Fibroblast of mammary gland (primary cell): ENCODE measurements at regions not wholly inside any gene's neighbourhood (a gene's known extent, or its start where the extent isn't known, plus 50 kb on each side); places are given as distances from the start of the nearest gene placed in this dataset.

ENCODE experiments used
- DNase-seq: peaks from one replicate; pipeline ENCODE4 v3.0.0-alpha.2; 2010; ENCODE audit warnings: low read depth
- H3K4me3 ChIP-seq: 2 replicates; pipeline ENCODE4 v1.5.1; 2011; ENCODE audit warnings: low read depth, mild to moderate bottlenecking, low read length, moderate library complexity; ENCODE audit not compliant: control insufficient read depth
- TF ChIP-seq, protein P1 (sequence below): conservative IDR thresholded peaks from 2 replicates; pipeline ENCODE4 v1.5.1; 2011; ENCODE audit warnings: low read depth, low read length, inconsistent platforms; ENCODE audit not compliant: control insufficient read depth, insufficient read depth

DNA sequence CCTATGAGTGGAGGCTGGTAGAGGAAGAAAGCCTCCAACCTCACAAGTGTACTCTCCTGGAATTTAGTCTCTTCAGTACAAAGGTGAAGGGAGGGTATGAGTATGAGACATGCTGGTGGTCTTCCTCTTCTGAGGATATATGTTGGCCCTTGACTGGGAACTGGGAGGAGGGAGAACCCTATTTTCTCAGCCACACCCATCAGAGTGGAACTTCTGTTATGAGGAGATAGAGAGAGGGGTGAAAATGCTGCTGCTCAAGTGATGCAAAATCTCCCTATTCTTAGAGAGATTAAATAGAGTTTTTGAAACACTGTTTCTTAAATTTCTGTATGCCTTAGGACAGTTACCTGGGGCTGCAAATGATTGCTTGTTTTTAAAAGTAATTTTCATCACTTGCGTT is 203.4 kb upstream of the PRR16 start:
- H3K4me3 ChIP-seq, result no peak overlapping the region
- DNase-seq, result no peak
- TF ChIP-seq, protein P1, sequence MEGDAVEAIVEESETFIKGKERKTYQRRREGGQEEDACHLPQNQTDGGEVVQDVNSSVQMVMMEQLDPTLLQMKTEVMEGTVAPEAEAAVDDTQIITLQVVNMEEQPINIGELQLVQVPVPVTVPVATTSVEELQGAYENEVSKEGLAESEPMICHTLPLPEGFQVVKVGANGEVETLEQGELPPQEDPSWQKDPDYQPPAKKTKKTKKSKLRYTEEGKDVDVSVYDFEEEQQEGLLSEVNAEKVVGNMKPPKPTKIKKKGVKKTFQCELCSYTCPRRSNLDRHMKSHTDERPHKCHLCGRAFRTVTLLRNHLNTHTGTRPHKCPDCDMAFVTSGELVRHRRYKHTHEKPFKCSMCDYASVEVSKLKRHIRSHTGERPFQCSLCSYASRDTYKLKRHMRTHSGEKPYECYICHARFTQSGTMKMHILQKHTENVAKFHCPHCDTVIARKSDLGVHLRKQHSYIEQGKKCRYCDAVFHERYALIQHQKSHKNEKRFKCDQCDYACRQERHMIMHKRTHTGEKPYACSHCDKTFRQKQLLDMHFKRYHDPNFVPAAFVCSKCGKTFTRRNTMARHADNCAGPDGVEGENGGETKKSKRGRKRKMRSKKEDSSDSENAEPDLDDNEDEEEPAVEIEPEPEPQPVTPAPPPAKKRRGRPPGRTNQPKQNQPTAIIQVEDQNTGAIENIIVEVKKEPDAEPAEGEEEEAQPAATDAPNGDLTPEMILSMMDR, result no peak

DNA sequence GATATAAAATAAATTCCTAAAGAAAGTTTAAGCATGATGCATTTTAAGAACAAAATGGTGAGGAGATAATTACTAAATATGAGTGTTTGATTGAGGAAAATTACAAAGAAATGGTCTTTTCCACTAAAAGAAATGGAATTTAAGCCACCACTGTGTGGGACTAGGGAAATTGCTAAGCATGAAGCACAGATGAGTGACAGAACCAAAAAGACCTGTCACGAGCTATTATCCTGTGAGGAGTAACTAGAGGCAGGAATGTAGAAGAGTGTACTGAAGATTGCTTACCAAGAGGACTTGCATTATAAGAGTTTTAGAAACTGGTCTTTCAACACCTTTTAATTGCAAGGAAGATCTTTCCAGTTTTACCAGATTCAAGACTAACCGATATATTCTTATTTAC is 193.6 kb upstream of the PRR16 start:
- no peak for DNase-seq
- no peak overlapping the region for H3K4me3 ChIP-seq
- TF ChIP-seq, protein P1, result no peak

DNA sequence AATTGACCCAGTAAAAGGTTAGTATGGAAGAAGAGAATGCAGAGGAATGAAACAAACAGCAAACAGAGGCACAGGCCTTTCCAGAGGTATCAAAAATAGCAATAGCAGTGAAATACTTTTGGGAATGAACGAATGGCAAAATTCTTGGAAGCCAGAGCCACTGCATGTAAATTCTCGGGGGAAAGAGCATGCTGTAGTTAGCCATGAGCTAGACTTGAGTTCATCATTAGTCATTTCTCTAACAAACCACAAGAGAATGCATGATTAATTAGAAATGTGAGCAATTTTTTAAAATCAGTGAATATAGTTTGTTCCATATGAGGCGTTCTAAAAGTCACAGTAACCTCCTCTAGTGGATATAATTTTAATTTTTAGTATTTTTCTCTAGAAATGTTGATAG is 170.3 kb upstream of the PRR16 start:
- H3K4me3 ChIP-seq, result no peak overlapping the region
- TF ChIP-seq, protein P1, result no peak
- DNase-seq, result peak; percentile 95

DNA sequence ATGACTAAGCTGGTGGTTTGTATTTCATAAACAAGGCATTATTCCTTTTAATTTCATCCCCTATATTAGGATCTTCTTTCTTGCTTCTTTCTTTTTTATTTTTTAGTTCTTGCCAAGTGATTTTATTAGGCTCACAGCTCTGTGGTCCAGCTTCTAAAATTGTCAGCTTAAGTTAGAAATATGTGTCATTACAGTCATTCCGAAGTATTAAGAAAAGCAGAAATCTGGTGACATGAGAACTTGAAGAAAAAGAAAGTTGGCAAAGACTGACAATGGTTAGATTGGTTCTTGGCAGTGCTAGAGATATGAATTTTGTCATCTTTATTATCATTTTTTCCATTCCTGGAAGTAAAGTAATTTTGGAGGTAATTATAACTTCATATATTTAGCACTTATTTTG is 166.5 kb upstream of the PRR16 start:
- DNase-seq, result peak; percentile 38
- TF ChIP-seq, protein P1, result no peak
- no peak overlapping the region for H3K4me3 ChIP-seq

DNA sequence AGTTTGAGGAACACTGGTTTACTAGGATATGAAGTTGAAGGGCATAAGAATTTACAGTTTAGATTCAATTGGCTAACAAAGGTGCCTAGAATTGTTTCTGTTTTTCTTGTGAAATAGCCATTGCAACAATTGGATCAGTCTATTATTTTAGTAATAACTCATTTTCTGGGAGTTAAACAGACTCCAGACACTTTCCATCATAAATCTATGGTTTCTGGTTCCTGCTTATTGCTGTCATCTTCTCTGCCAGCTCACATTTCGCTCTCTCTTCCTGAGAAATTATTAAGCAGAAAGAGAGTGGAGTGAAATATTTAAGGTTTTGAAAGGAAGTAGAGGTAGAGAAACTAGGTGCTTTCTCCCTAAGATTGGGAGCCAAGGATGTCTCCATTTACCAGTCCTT is 165.1 kb upstream of the PRR16 start:
- no peak overlapping the region for H3K4me3 ChIP-seq
- DNase-seq, result peak; percentile 49
- TF ChIP-seq, protein P1, result no peak

DNA sequence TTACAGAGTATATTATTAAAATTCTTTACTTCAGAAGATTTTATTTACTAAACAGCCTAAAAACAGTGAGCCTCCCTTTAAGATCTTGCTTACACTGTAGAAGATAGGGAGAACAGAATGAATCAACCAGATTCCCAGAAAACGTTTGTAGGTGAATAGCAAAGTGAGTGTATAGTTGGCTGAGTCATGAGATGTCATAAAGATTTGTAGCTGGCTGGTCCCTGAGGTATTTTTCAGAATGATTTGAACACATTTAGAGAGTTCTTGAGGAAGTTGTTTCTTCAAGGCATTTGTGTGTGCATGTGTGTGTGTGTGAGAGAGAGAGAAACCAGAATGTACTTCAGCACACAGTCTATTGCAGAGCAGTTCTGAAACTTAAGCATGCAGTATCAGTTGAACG is 159.4 kb upstream of the PRR16 start:
- H3K4me3 ChIP-seq, result no peak overlapping the region
- DNase-seq, result peak; percentile 96
- TF ChIP-seq, protein P1, result no peak

DNA sequence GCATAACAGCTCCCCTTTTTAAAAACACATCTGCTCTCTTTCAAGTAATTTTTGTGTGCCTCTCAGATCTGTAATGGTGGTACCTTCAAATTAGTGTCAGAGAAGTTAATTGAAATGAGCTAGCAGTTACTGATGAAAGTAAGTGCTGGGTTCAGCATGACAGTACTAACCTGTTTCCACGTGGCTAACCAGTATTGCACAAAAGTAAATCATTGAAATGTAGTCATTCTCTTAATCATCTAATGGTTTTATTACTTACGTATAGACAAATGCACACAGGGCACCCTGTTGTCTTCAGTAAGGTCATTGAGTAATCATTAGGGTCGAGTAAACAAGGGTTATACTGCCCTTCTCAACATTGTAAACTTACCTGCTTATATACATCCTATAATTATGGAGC is 157.8 kb upstream of the PRR16 start:
- TF ChIP-seq, protein P1, result no peak
- DNase-seq, result peak; percentile 75
- no peak overlapping the region for H3K4me3 ChIP-seq
